ENCODE measurements at regions not wholly inside any gene's neighbourhood (a gene's known extent, or its start where the extent isn't known, plus 50 kb on each side); places are given as distances from the start of the nearest gene placed in this dataset.
"Not testable (repeated sequence)": the region's sequence is repeated elsewhere in the genome, so short reads cannot be mapped to it uniquely, and the experiment has no call there.

DNA sequence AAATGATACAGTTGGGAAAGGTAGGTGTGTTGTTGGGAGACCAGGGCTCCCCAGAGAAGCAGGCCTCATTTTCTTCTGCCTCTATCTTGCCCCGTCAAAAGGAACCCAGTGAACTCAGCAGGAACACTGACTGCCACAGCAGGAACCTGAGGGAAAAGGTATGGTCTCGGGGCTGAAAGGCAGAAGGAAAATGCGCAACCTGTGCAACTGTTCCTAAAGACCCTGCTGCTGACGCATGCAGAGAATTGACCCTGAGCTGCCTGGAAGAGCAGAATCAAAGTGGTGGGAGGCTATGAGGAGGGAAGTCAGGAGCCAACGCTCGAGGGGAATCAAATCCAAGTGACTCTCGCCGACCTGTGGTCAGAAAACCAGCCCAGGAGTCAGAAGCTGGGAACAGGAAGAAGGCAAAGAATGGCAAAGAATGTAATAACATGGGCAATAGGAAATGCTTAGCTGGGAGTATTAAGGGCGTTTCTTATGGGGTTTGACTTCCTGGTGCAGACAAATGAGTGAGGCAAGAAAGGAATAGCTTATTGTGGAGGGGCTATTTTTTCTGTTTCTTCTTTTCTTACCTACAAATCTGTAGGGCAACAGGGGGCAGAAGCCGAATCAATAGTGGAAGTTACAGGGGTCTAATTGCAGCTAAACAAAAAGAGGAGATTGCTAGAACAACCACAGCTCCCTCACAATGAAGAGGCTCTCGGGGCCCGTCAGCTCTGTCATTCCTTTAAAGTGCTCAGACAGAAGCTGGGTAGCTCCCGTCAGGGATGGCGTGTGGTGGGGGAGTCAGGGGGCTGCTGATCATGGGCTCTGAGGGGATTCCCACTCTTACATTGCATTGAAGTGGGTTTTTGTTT lies 65.4 kb upstream of the DLG1 start:
- peaks cover 2% of the 10 kb centered on the region for H3K36me3 Mint-ChIP-seq (ENCODE audit: insufficient read depth)
- no peak overlapping the region for H3K4me3 Mint-ChIP-seq
- H3K4me1 Mint-ChIP-seq (ENCODE audit: low read depth) = no peaks in the 10 kb centered on the region
- peaks cover 10% of the 10 kb centered on the region for H3K27me3 Mint-ChIP-seq (ENCODE audit: low read depth)
- DNase-seq = no peak
- H3K9me3 Mint-ChIP-seq = peaks cover 10% of the 10 kb centered on the region
- ATAC-seq = no peak

DNA sequence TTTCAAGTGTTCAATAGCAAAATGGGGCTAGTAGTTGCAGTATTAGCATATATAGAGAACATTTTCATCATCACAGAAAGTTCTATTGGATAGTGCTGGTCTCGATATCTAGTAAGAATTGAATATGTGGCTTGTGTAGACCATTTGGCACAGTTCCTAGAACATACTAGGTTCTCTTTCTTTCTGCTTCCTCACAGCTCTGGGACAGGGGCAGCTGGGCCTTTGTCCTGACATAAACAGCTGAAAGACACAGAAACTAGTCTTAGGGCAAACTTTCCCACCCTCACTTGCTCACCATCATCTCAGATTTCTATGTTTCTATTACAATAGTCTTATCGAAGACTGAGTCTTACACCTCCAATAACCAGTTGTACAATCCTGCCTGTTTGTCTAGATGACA lies 63.7 kb upstream of the DLG1 start:
- no peak for ATAC-seq
- Mint-ChIP-seq H3K36me3 (ENCODE audit: insufficient read depth) (peaks cover 2% of the 10 kb centered on the region), H3K4me1 (ENCODE audit: low read depth) (no peaks in the 10 kb centered on the region), H3K27me3 (ENCODE audit: low read depth) (peaks cover 6% of the 10 kb centered on the region), H3K9me3 (peaks cover 10% of the 10 kb centered on the region), H3K4me3 (no peak overlapping the region)
- no peak for DNase-seq

DNA sequence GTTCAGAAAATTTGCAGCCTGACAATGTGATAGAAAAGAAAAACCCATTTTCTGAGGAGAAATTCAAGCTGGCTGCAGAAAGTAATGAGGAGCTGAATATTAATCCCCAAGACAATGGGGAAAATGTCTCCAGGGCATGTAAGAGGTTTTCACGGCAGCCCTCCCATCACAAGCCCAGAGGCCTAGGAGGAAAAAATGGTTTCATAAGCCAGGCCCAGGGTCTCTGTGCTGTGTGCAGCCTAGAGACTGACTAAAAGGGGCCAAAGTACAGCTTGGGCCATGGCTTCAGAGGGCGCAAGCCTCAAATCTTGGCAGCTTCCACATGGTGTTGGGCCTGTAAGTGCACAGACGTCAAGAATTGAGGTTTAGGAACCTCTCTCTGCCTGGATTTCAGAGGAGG lies 61.7 kb upstream of the DLG1 start:
- not testable (repeated sequence) for H3K4me1 Mint-ChIP-seq (ENCODE audit: low read depth); ATAC-seq; DNase-seq; H3K9me3 Mint-ChIP-seq; H3K27me3 Mint-ChIP-seq (ENCODE audit: low read depth); H3K36me3 Mint-ChIP-seq (ENCODE audit: insufficient read depth); H3K4me3 Mint-ChIP-seq

DNA sequence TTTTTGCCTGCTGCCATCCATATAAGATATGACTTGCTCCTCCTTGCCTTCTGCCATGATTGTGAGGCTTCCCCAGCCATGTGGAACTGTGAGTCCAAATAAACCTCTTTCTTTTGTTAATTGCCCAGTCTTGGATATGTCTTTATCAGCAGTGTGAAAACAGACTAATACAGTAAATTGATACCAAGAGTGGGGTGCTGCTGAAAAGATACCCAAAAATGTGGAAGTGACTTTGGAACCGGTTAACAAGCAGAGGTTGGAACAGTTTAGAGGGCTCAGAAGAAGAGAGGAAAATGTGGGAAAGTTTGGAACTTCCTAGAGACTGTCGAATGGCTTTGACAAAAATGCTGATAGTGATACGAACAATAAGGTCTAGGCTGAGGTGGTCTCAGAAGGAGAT lies 61.1 kb upstream of the DLG1 start:
- not testable (repeated sequence) for H3K4me1 Mint-ChIP-seq (ENCODE audit: low read depth); H3K4me3 Mint-ChIP-seq; H3K9me3 Mint-ChIP-seq; H3K27me3 Mint-ChIP-seq (ENCODE audit: low read depth); ATAC-seq; H3K36me3 Mint-ChIP-seq (ENCODE audit: insufficient read depth); DNase-seq

DNA sequence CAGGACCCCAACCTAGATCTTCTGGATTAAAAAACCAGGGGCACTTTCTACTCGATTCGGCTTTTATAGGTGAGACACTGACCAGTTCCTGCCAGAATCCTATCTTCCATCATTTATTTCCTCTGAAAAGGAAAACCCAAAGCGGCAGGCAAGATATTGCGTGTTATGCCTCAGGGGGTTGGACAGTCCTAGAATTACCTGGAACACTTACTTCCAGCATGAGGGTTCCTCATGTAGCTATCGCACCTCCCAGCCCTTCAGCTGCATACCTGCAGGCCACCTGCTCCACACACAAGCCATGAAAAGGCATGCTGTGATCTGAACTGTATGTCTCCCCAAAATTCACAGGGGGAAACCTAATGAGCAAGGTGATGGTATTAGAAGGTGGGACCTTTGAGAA lies 58.3 kb upstream of the DLG1 start:
- no peak overlapping the region for H3K4me3 Mint-ChIP-seq
- H3K27me3 Mint-ChIP-seq (ENCODE audit: low read depth) = peaks cover 5% of the 10 kb centered on the region
- peaks cover 10% of the 10 kb centered on the region for H3K9me3 Mint-ChIP-seq
- peaks cover 2% of the 10 kb centered on the region for H3K36me3 Mint-ChIP-seq (ENCODE audit: insufficient read depth)
- ATAC-seq (no peak), DNase-seq (no peak)
- no peaks in the 10 kb centered on the region for H3K4me1 Mint-ChIP-seq (ENCODE audit: low read depth)

DNA sequence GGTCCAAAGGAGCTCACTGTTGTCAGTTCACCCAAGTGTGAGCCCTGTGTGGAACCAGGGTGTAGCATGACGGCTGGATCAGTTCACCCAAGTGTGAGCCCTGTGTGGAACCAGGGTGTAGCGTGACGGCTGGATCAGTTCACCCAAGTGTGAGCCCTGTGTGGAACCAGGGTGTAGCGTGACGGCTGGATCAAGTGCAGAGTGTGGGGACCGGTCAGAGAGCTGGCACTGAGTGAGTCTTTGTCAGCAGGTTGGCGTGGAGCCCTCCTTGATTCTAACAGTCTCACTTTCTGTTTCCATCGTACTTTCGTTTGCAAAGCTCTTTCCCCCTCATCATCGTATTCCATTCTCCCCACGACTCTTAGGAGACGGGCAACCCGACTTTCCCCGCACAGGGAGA lies 57.9 kb upstream of the DLG1 start:
- ATAC-seq (no peak), DNase-seq (no peak)
- Mint-ChIP-seq H3K9me3 (peaks cover 8% of the 10 kb centered on the region), H3K4me3 (no peak overlapping the region), H3K27me3 (ENCODE audit: low read depth) (peaks cover 5% of the 10 kb centered on the region), H3K36me3 (ENCODE audit: insufficient read depth) (peaks cover 1% of the 10 kb centered on the region), H3K4me1 (ENCODE audit: low read depth) (no peaks in the 10 kb centered on the region)

DNA sequence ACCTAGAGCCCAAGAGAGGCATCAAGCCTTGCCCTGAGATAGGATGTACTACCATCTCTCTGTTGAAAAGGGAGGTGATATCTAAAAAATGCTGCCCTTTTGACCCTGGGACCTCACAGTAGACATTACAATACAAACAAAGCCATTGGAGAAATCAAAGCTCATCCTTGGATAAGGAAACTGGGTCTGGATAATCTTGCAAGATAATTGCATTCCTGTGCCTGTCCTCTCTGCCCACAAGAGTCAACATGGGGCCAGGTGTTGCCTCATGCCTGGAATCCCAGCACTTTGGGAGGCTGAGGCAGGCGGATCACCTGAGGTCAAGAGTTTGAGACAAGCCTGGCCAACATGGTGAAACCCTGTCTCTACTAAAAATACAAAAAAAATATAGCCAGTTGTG lies 57.3 kb upstream of the DLG1 start:
- H3K4me3 Mint-ChIP-seq = no peak overlapping the region
- no peaks in the 10 kb centered on the region for H3K4me1 Mint-ChIP-seq (ENCODE audit: low read depth)
- H3K27me3 Mint-ChIP-seq (ENCODE audit: low read depth) = peaks cover 6% of the 10 kb centered on the region
- DNase-seq (no peak), ATAC-seq (no peak)
- H3K9me3 Mint-ChIP-seq = peaks cover 7% of the 10 kb centered on the region
- no peaks in the 10 kb centered on the region for H3K36me3 Mint-ChIP-seq (ENCODE audit: insufficient read depth)

DNA sequence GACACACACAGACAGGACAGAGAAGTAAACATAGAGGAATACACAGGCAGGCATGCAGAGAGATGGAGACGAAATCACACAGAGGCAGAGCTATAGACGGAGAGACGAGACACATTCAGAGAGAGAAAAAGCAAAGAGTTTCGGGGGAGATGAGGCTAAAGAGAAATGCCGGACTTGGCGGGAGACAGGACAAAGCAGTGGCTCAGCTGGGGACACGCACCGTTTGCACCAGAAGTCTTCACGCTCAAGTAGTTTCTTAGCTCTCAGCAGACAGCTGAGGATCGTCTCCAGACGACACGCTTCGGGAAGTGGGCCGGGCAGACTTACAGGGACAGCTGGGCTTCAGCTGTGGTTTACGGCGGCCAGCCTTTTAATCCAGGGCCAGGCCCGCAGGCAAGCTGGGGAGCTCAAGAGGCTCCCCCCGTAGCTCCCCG lies 56.2 kb upstream of the DLG1 start:
- Mint-ChIP-seq H3K9me3 (peaks cover 3% of the 10 kb centered on the region), H3K4me3 (no peak overlapping the region), H3K4me1 (ENCODE audit: low read depth) (no peaks in the 10 kb centered on the region), H3K36me3 (ENCODE audit: insufficient read depth) (no peaks in the 10 kb centered on the region), H3K27me3 (ENCODE audit: low read depth) (peaks cover 10% of the 10 kb centered on the region)
- DNase-seq (no peak), ATAC-seq (no peak)

DNA sequence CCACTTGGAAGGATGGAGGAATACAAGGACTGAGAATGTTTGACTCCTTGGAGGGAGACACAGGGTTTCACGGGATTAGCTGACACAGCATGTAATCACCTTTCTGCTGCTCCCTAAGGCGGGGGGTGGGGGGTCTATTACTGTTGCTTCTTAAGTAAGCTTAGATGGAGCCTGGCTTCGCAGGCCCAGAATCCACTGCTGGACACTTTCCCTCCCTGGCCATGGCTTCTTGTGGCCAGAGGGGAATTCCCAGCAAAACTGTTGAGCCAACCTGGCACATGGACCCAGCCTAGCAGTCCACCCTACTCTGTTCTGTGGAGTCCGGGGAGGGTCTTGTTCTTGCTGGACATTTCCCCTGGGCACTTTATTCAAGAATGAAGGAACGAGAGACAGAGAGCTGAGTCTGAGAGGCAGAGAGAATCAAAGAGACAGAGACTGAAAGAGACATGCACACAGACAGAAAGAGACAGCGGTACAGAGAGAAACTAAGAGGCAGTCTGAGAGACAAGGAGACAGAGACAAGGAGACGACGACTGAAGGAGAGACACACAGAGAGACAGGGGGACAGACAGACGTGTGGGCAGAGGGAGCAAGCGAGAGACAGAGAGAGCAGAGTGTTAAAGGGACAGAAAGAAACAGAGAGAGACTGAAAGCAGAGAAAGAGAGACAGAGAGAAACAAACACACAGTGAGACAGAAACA lies 55.6 kb upstream of the DLG1 start:
- DNase-seq = no peak
- Mint-ChIP-seq H3K4me1 (ENCODE audit: low read depth) (no peaks in the 10 kb centered on the region), H3K27me3 (ENCODE audit: low read depth) (peaks cover 12% of the 10 kb centered on the region), H3K9me3 (no peaks in the 10 kb centered on the region), H3K36me3 (ENCODE audit: insufficient read depth) (no peaks in the 10 kb centered on the region), H3K4me3 (no peak overlapping the region)
- no peak for ATAC-seq

DNA sequence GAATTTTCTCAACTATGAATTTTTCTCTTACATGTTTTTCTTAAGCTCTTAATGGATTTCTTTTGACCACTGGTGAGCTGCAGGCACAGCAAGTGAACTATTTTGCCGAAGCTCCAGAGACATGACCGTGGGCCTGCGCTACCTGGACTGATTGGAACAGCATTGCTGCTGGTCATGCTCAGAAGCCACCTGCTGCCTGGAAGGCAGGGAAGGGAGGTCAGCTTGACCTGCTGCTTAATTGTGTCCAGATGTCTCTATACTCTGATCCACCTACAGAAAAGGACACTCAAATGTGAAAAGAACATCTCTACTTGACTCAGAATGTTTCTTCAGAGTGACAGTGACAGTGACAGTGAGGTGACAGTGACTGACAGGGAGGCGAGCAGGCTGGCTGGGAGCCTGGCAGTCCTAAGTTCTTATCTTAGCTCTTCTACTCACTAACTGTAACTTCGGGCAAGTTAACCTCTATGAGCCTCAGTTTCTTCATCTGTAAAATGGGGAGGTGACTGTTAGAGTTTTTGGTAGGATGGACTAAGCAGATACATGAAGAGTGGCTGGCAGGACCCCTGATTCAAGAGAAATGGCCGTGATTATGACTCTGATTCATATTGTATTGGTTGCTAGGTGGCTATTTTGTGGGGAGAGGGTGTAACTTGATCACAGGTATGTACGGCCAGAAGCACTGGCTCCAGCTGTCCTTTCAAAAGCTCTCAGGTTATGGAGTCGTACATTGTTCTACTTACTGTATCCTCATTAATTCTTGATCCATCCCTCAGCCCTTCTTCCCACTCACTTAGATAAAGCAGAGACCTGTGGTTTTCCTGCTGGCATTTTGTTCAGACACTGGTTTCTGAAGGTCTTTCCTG lies 54.8 kb upstream of the DLG1 start:
- Mint-ChIP-seq H3K4me1 (ENCODE audit: low read depth) (no peaks in the 10 kb centered on the region), H3K9me3 (no peaks in the 10 kb centered on the region), H3K4me3 (no peak overlapping the region), H3K36me3 (ENCODE audit: insufficient read depth) (no peaks in the 10 kb centered on the region), H3K27me3 (ENCODE audit: low read depth) (peaks cover 12% of the 10 kb centered on the region)
- no peak for ATAC-seq
- DNase-seq = no peak

DNA sequence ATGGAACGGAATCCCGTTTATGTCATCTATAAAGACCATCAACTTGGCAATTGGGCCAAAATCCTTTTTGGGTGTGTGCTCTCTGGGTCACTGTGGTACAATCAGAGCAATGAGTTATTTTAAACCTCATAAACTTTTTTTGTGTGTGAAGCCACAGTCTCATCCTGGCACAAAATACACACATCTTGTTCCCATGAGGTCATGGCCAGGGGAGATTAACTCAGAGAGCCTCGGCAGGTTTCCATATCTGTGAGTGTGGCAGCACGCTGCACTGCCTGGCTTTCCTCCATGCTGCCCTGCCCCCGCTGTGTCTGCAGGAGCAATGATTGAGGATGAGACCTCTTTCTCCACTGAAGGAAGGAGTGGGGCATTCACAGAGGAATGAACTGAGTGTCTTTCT lies 54.0 kb upstream of the DLG1 start:
- Mint-ChIP-seq H3K4me1 (ENCODE audit: low read depth) (no peaks in the 10 kb centered on the region), H3K4me3 (no peak overlapping the region), H3K36me3 (ENCODE audit: insufficient read depth) (no peaks in the 10 kb centered on the region), H3K27me3 (ENCODE audit: low read depth) (peaks cover 12% of the 10 kb centered on the region), H3K9me3 (no peaks in the 10 kb centered on the region)
- ATAC-seq (no peak), DNase-seq (no peak)

DNA sequence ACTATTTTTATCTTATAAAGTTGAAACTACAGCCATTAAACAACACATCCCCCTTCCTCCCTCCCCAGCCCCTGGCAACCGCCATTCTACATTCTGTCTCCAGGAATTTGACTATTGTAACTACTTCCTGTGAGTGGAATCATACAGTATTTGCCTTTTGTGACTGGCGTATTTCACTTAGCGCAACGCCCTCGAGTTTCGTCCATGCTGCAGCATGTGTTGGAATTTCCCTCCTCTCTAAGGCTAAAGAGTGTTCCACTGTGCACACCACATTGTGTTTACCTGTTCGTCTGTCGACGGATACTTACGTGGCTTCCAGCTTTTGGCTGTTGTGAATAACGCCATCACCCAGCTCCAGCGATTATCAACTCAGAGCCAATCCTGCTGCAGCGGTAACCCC lies 52.0 kb upstream of the DLG1 start:
- Mint-ChIP-seq H3K36me3 (ENCODE audit: insufficient read depth) (no peaks in the 10 kb centered on the region), H3K9me3 (no peaks in the 10 kb centered on the region)
- DNase-seq = no peak

DNA sequence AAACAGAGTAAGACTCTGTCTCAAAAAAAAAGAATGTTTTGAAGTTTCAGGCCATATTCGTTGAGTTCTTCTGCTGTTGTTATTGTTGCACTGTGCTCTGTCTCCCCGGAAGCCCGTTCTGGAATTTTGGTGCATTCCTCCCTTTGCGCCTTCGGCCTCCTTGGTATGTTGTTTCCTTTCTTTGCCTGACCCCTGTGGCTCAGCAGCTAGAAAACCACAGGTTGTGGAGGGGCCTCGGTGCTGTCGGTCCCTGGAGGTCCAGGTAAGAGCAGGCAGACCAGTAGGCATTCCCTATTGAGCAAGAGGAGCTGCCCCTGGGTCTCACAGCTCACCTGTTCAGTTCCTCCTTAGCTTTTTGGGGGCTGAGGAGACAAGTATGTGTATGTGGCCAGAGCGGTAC lies 51.0 kb upstream of the DLG1 start:
- Mint-ChIP-seq H3K4me1 (ENCODE audit: low read depth) (no peaks in the 10 kb centered on the region), H3K27me3 (ENCODE audit: low read depth) (peaks cover 9% of the 10 kb centered on the region), H3K4me3 (no peak overlapping the region), H3K9me3 (no peaks in the 10 kb centered on the region), H3K36me3 (ENCODE audit: insufficient read depth) (no peaks in the 10 kb centered on the region)
- DNase-seq = no peak
- no peak for ATAC-seq

More for the DNA sequence above, 52.0 kb upstream of the DLG1 start:
- H3K4me3 Mint-ChIP-seq = no peak overlapping the region
- peaks cover 11% of the 10 kb centered on the region for H3K27me3 Mint-ChIP-seq (ENCODE audit: low read depth)
- no peaks in the 10 kb centered on the region for H3K4me1 Mint-ChIP-seq (ENCODE audit: low read depth)
- ATAC-seq = no peak

Measured in activated T-cell treated with anti-CD3 and anti-CD28 coated beads, Interleukin-2, amount 50 U/mL, for 4 hours (primary cell).